ENCODE measurements at regions not wholly inside any gene's neighbourhood (a gene's known extent, or its start where the extent isn't known, plus 50 kb on each side); places are given as distances from the start of the nearest gene placed in this dataset.

DNA sequence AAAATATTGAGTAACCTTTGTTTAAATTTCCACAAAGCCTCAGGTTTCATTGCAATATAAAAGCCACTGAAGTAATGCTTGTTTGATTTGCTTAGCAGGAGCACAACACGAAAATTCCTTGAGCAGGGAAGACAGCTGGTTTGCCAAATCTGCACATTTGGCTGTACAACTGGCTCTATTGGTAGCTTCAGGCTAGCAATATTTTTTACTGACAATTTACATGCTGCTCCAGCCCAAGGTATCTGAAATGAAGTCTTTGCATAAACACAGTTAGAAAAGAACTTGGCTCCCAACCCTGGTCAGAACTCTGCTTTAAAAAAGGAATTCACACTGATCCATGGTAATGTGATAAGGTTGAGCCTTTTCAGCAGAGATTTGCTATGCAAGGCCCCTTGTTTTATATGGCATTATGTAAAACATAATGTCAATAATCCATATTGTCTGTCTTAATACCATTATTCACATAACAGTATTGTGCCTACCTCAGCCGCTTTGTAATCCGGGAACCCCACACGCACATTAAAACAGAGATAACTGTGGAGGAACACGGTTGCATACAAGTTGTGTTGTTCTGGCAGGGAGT lies 55.7 kb upstream of the CHL1 start:
- no peak for DNase-seq
